ENCODE measurements at regions not wholly inside any gene's neighbourhood (a gene's known extent, or its start where the extent isn't known, plus 50 kb on each side); places are given as distances from the start of the nearest gene placed in this dataset.

DNA sequence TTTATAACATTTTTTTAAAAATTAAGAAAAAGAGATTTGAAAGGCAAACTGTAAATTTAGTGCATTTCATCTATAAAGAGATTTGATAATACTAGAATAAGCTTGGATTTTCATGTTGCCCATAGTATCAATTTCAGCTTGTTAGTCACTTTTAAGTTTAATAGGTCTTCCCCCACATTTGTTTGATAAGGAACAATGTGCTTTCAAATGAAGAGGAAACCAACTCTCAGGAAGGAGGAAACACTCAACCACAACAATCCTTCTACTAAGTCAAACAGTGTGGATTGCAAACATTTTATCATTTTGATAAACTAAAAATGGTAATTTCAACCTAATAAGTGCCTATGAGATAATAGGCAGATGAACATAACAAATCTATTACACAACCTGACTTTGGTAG, 397.1 kb upstream of the CDH20 start:
- no peak for DNase-seq (ENCODE audit: low read depth in 2 of 2)
- TF ChIP-seq, protein P1, sequence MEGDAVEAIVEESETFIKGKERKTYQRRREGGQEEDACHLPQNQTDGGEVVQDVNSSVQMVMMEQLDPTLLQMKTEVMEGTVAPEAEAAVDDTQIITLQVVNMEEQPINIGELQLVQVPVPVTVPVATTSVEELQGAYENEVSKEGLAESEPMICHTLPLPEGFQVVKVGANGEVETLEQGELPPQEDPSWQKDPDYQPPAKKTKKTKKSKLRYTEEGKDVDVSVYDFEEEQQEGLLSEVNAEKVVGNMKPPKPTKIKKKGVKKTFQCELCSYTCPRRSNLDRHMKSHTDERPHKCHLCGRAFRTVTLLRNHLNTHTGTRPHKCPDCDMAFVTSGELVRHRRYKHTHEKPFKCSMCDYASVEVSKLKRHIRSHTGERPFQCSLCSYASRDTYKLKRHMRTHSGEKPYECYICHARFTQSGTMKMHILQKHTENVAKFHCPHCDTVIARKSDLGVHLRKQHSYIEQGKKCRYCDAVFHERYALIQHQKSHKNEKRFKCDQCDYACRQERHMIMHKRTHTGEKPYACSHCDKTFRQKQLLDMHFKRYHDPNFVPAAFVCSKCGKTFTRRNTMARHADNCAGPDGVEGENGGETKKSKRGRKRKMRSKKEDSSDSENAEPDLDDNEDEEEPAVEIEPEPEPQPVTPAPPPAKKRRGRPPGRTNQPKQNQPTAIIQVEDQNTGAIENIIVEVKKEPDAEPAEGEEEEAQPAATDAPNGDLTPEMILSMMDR (IDR thresholded peaks at IDR 0.05; ENCODE audit: low read depth, low read length), result no peak
- no peak overlapping the region for H3K4me3 ChIP-seq (replicated peaks in 1 of 2; ENCODE audit: low read depth in 2 of 2, low read length in 2 of 2)

DNA sequence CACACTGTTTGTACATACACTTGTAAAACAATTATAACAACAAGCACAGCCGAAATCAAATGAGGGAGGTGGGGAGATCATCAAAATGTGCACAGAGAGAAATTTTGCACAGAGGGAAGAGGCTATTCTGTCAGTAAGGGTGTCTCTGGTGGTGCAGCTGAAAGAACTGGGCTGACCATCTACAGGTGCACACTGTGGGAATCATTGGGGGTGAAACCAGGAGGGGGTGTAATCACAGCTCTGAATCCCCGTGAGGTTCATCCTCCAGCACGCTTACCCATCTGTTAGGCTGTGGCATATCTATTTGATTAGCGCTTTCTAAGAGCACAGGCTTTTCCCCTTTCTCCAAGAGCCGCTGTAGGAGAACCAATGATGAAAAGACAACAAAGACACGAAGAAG, 389.9 kb upstream of the CDH20 start:
- no peak overlapping the region for H3K4me3 ChIP-seq (replicated peaks in 1 of 2; ENCODE audit: low read depth in 2 of 2, low read length in 2 of 2)
- TF ChIP-seq, protein P1 (IDR thresholded peaks at IDR 0.05; ENCODE audit: low read depth, low read length), result no peak
- no peak for DNase-seq (ENCODE audit: low read depth in 2 of 2)

DNA sequence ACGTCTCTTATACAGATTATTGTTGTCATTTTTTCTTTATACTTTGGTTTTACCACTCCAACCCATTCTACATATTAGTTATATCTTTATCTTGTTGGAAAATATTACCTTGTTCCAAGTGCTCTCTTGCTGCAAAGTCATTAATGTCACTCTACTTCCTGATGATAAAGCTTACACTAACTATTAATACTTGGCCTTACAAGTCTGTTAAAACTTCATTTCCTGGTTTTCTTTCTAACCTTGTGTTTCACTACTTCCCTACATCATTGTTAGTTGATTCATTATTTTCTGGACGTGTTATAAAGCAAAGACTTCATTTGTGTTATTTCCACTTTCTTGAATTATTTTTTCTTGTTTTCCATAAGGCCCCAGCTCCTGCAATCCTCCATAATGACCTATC, 382.6 kb upstream of the CDH20 start:
- no peak for DNase-seq (ENCODE audit: low read depth in 2 of 2)
- TF ChIP-seq, protein P1 (IDR thresholded peaks at IDR 0.05; ENCODE audit: low read depth, low read length), result no peak

DNA sequence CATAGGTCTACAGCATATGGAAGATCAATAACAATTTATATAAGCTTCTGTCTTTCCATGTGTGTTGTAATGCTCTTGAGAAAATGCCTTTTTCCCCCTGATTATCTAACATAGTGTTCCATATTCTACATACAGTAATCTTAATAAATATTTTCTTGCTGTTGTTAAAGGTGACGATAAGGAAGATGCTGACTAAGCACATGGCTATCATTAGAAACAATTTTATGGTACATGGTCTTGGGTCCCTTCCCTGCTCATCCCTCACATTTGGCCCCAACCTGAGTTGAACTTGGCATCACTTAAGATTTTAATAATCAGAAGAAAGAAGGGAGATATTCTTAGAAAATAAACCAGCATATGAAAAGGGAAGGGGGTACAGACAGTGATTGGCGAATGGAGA, 382.1 kb upstream of the CDH20 start:
- no peak overlapping the region for H3K4me3 ChIP-seq (replicated peaks in 1 of 2; ENCODE audit: low read depth in 2 of 2, low read length in 2 of 2)
- TF ChIP-seq, protein P1 (IDR thresholded peaks at IDR 0.05; ENCODE audit: low read depth, low read length), result no peak
- no peak for DNase-seq (ENCODE audit: low read depth in 2 of 2)

More for the DNA sequence above, 382.6 kb upstream of the CDH20 start:
- no peak overlapping the region for H3K4me3 ChIP-seq (replicated peaks in 1 of 2; ENCODE audit: low read depth in 2 of 2, low read length in 2 of 2)

DNA sequence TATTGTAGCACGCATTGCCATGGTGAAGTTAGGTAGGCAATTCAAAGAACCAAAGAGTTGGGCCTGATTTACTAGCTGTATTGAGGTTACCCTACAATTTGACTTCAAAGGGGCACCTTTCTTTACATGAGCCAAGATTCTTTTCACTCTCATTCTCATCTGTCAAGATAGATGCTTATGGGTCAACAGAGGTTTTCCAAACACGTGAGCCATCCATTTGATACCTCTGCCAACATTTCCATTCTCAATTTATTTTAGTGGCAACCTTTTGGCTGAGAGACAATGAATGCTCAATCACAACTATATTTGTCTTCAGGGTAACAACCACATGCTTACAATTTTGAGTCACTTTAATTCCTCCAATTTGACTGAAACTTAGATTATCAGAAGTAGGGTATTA, 370.6 kb upstream of the CDH20 start:
- no peak overlapping the region for H3K4me3 ChIP-seq (replicated peaks in 1 of 2; ENCODE audit: low read depth in 2 of 2, low read length in 2 of 2)
- DNase-seq (ENCODE audit: low read depth in 2 of 2), result no peak
- TF ChIP-seq, protein P1 (IDR thresholded peaks at IDR 0.05; ENCODE audit: low read depth, low read length), result no peak

DNA sequence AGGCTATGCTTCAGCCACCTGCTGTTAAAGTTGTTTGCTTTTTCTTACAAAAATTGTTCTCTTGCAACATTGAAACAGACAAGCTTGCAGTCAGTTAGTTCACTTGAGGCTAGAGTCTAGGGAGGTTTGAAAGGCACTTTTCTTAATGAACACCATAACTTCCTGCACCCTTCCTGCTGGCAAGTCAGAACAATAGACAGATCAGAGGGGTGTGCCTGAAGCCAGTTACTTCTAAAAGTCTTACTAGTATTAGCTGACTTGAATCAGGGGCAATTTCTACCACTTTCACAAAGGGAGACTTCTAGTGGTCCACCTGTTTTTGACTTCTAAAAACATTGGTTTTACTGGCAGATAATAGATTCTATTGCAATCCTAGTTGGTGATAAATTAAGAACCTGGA, 367.4 kb upstream of the CDH20 start:
- TF ChIP-seq, protein P1 (IDR thresholded peaks at IDR 0.05; ENCODE audit: low read depth, low read length), result no peak
- DNase-seq (ENCODE audit: low read depth in 2 of 2), result no peak

DNA sequence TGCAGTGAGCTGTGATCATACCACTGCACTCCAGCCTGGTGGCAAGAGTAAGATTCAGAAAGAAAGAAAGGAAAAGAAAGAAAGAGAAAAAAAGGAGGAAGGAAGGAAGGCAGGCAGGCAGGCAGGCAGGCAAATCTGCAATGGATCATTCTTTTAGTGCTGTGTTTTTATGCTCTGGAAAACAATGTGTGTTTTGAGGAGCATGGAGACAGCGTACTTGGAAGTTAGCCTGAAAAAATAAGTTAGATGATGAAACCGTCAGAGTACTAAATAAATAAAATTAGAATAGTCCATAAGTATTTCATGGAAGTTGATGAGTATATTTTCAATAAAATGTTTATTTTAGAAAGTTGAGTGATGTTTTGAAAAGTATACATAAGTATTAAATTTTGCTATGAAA, 366.4 kb upstream of the CDH20 start:
- no peak overlapping the region for H3K4me3 ChIP-seq (replicated peaks in 1 of 2; ENCODE audit: low read depth in 2 of 2, low read length in 2 of 2)
- DNase-seq (ENCODE audit: low read depth in 2 of 2), result peak; percentile 23 to 46
- TF ChIP-seq, protein P1 (IDR thresholded peaks at IDR 0.05; ENCODE audit: low read depth, low read length), result no peak

More for the DNA sequence above, 367.4 kb upstream of the CDH20 start:
- no peak overlapping the region for H3K4me3 ChIP-seq (replicated peaks in 1 of 2; ENCODE audit: low read depth in 2 of 2, low read length in 2 of 2)

Data from cardiac fibroblast (primary cell).